SHP77 (cell line): ENCODE measurements at regions not wholly inside any gene's neighbourhood (a gene's known extent, or its start where the extent isn't known, plus 50 kb on each side); places are given as distances from the start of the nearest gene placed in this dataset.

Source experiments
- DNase-seq, 2 experiments: peaks; one replicate each; lab custom pipeline; 2025; lab: John Stamatoyannopoulos, UW

DNA sequence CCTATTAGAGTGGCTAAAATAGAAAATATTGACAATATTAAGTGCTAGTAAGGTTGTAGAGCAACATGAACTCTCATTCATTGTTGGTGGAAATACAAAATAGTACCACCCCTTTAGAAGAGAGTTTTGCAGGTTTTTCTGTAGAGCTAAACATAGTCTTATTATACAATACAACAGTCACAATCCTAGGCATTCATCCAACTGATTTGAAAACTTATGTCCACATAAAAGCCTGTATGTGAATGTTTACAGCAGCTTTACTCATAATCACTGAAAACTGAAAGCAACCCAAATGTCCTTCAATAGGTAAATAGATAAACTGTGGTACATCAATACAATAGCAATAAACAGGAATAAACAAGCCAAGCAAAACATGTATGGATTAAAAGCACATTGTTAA, 127.2 kb upstream of the PRNP start:
- no peak for DNase-seq

DNA sequence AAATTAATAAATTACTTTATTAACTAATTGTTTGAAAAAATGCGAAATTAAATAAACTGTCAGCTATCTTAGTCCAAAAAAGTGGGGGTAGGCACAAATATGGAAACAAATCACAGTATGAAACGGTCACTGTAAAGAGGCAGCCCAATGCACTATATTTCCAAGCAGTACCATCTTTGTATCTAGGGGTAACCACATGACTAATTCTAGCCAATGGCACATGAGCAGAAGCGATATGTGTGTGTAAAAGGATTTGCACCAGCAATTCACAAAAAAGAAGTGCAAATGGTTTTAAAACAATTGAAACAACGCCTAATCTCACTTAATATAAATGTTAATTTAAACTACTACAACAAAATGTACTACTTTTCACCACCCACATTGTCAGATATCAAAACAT, 129.5 kb upstream of the PRNP start:
- DNase-seq: no peak

DNA sequence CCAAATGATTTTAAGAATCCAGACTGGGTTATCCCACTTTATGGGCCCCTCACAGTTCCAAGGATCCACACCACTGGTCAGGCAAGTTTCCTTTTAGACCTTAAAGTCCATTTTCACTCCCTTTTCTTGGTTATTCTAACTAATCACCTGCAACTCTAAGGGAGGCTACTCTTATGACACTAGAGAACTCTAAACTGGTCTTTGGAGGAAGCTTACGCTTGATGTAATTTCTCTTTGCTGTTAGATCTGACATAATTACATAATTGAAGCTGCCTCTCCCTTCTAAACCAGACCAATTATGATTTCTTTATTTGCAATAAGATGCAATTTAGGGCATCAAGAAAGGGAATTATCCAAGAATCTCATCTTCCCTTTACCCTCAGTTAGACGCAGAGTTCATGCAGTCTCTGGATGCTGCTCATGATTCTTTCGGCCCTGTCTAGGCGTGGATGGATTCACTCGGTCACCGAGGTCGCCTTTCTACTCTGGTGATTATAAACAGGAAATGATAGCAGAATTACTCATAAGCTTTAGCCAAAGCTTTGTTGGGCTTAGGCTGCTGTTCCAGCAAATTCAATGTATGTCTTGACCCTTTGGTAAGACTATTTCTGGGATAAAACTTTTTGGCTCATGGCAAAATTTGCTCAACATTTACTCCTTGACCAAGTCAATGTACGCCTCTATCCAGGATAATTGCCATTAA, 130.9 kb upstream of the PRNP start:
- DNase-seq: no peak

DNA sequence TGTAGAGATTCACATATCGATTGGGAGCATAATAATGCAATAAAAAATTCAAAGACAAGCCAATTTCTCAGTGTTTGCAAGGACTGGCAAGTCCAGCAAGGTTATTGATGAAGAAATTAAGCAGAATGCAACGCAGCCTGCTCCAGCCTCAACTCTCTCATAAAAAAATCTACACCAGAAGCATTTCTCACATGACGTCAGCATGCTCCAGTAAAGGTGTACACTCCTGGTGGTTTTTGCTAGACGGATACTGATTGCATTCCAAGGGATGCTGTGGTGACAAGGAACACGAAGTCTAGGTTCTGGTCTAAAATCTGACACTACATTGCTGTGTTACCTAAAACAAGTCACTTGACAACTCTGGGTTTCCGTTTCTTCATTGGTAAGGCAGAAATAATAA, 131.9 kb upstream of the PRNP start:
- DNase-seq: no peak

DNA sequence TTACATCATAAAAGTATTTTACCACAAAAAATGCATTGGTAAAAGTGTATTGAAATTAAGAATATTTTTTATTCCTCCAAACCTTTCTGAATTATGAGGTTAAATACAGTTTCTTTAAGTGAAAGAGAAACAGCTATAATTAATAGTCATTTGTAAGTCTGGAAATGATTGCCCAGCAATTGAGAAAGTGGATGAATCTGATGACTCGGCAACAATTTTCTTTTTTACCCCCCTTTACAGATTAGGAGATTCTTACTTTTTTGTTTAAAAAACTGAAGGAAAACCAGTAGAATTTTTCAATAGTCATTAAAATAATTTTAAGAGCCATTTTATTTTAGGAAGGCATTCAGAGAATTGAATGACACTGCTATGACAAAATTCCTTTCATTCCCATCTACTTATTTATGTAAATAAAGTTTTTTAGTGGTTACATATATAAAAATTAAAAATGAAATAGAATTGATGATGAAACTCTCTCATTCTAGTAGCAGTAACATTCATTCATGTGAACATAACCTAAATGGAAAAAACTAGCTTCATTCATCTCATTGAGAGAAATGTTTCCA, 134.1 kb upstream of the PRNP start:
- no peak for DNase-seq

DNA sequence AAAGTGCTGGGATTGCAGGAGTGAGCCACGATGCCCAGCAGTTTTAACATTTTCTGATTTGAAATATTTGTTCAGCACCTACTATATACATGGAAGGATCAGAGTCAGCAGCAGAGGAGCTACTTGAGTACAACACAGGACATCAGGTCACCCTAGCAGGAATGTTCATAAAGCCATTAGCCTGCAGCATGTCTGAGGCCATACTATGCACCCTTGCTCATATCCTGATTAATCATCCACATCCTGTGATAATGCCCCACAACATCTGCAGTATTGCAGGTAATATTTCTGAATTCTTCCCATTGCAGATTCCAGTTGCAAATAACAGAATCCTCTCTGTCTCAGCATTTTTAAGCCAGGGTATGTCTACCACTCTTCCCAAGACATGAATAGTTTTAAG, 135.5 kb upstream of the PRNP start:
- DNase-seq: no peak

DNA sequence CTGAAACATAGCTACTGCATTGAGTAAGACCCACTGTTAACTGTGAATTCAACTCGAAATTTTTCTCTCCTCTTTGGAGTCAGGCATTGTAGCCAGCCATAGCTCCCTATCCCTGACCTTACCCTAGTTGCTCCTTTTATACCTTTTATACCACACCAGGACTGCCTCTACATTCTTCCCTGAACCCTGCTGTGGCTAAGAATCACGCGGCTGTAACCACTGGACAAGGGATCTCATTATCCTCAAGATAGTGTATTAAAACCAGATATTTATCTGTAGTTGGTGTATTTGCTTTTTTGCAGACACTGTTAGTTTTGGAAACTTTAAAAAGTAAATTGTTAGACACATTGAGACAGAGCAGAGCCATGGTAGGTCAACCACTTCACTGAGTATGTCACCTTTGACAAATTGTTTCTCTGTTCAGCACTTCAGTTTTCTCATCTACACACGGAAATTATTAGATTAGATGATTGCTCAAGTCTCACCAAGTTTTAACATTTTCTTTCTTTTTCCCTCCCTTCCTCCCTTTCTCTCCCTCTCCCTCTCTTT, 136.5 kb upstream of the PRNP start:
- no peak for DNase-seq

DNA sequence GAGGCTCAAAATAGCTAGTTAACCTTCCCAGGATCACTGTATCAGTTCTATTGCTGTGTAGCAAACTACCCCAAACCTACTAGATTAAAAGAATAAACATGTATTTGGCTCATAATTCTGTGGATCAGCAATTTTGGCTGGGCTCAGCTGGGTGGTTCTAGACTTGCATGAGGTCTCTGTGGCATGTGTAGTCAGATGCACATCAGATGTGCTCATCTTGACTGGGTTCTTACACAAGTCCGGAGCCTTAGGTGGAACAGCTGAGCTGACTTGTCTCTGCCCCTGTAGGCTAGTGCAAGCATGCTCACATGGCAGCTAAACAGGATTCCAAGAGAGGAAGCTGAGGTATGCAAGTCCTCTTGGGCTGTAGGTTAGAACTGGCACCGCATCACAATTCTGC, 137.7 kb upstream of the PRNP start:
- DNase-seq: no peak

DNA sequence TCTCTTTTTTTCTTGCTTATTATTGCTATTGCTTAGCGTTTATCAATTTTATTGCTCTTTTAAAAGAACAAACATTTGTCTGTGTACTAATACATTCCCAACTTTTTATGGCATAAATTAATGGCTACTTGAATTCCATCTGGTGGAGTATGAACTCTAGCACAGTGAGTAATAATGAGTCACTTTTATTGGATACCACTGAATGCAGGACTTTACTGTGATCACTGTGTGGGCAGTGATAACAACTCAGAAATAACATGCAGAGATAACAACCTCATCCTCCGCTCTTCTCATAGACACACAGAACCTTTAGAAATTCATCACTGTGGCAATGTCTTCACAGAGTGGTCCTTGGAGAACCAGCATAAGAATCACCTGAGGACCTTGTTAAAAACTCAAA, 139.5 kb upstream of the PRNP start:
- no peak for DNase-seq

DNA sequence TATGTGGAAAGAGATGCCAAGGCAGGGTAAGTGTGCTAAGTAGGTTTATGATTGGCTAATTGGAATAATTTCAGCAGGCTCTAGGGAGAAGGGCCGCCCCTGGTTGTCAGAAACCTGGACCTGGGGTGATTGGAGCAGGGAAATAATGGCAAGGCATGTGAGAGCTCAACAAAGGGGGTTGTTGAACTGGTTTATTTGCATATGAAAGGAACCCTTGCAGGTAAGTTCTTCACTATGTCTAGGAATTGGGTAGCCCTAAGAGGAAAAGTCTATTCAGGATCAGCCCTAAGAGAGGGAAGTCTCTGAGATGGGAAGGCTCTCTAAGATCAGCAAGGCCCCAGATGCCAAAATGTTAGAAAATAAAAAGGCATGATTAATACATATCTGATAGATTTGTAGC, 139.9 kb upstream of the PRNP start:
- no peak for DNase-seq

DNA sequence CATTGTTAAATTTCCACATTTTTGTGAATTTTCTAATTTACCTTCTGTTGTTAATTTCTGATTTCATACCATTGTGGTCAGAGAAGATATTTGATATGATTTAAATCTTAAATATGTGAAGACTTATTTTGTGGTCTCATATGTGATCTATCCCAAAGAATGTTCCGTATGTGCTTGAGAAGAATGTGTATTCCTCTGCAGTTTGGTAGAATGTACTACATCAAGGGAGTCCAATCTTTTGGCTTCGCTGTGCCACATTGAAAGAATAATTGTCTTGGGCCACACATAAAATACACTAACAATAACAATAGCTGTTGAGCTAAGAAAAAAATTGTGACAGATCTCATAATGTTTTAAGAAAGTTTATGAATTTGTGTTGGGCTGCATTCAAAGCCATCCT, 140.7 kb upstream of the PRNP start:
- DNase-seq: no peak

DNA sequence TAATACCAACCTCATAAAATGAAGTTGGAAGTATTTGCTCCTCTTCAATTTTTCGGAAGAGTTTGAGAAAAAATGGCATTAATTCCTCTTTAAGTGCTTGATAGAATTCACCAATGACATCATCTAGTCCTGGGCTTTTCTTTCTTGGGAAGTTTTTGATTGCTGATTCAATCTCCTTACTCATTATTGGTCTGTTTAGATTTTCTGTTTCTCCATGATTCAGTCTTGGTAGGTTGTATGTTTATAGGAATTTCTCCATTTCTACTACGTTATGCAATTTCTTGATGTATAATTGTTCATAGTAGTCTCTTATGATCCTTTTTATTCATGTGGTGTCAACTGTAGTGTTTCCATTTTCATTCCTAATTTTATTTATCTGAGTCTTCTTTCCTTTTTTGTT, 141.5 kb upstream of the PRNP start:
- no peak for DNase-seq

DNA sequence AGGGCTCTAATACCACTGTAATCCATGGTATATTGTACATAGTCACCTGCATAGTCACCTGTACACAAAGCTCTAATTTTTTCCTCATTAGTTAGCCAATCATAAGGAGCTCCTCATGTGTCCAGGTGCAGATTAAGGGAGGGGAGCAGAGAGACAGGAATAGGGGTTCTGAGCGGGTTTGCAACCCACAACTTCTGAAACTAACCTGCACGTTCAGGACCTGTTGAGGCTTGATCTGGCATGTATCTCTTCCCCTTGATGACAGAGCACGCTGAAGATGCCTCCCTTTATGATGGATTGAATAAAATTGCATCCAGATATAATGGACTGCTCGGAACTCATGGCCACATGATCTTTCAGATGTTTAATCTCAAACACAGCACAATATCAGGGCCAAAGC, 144.0 kb upstream of the PRNP start:
- DNase-seq: no peak

DNA sequence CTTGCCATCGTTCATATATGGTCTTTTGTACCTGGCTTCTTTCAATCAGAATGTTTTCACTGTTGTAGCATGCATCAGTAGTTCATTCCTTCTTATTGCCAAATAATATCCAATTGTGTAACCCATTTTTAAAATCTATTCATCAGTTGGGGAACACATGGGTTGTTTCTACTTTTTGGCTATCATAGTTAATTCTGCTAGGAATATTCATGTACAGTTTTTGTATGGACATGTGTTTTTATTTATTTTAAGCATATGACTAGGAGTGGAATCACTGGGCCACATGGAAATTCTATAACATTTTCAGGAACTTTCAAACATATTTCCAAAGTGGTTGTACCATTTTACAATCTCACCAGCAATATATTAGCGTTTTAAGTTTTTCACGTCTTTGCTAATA, 151.9 kb upstream of the PRNP start:
- no peak for DNase-seq

DNA sequence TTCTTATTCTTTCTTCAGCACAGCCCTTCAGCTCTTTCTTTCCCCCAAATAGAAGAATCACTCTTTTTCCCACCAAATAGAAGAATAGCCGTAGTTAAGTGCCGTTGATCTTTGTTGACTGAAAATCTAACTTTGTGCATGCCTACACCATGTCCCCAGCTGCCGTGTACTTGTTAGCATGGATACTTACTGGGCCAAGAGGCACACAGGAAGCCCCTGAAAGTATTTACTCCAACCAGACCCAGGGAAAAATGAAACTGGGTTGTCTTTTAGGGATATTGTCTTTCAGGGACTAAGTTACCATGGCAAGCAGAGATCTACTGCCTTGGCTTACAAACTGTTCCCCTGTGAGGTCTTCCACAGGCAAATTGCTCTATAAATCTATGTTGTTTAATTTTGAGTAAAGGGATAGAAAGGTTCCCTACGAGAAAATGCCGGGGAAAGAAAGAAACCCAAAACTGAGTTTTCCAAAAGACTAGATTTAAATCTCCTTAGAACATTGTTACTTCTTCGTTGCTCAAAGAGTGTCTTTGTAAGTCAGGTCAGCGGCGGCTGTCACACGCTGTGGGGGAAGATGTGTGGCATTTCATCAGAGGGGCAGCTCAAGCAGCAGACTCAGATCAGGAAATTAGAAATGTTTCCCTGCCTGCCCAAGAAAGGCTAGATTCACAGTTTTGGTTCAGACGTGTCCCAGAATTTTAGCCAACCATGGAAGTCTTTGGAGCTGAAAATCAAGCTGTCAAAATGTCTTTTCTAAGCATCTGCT, 152.7 kb upstream of the PRNP start:
- no peak for DNase-seq

DNA sequence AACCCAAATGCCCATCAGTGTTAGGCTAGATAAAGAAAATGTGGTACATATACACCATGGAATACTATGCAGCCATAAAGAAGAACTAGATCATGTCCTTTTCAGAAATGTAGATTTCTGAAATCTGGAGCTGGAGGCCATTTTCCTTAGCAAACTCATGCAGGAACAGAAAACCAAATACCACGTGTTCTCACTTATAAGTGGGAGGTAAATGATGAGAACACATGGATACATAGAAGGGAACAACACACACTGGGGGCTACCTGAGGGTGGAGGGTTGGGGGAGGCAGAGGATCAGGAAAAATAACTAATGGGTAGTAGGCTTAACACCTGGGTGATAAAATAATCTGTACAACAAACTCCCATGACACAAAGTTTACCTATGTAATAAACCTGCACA, 153.5 kb upstream of the PRNP start:
- no peak for DNase-seq

DNA sequence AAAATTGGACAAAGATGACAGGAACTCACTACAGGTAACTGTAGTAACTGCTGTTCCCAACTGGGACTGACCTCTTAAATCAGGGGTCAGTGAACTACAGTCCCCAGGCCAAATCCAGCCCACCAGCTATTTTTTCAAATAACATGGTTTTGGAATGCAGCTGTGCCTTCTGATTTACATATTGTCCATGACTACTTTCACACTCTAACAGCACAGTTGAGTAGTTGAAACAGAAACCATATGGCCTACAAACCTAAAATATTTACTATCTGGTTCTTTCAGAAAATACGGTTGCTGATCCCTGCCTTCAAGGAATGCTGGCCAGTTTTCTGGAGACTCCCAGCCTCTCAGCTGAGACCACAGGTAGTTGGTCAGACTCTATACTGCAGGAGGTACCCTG, 161.5 kb upstream of the PRNP start:
- no peak for DNase-seq

DNA sequence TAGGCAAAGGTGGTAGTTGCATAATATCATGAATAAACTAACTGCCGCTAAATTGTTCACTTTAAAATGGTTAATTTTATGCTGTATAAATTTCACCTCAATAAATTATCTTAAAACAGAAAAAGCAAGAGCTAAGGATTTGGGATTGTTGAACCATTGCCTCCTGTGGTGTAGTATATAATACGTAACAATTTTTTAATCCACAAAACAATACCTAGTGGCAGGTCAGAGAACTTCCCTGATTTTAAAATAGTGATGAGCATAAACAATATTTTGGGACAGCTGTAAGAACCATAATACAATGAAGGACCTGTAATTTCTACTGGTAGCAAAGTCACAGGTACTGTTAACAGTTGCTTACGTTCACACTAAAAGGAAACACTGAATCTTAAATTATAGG, 161.9 kb upstream of the PRNP start:
- no peak for DNase-seq

DNA sequence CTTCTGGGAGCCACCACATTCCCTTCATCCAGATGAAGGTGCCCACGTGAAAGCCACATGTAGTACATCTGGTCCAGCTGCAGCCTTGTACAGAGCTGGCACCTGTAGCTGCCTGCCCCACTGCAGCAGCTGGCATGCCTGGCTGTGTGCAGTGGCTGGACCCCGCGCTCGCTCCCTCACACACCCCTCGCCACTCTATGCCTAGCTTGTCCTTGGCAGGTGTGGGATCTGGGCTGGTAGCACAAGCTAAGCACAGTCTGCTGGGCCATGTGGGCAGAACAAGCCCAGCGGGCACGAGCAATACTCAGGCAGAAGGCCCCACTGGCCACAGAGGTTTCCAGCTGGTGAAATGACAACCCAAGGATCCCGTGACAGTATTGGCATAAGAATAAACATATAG, 163.9 kb upstream of the PRNP start:
- no peak for DNase-seq

DNA sequence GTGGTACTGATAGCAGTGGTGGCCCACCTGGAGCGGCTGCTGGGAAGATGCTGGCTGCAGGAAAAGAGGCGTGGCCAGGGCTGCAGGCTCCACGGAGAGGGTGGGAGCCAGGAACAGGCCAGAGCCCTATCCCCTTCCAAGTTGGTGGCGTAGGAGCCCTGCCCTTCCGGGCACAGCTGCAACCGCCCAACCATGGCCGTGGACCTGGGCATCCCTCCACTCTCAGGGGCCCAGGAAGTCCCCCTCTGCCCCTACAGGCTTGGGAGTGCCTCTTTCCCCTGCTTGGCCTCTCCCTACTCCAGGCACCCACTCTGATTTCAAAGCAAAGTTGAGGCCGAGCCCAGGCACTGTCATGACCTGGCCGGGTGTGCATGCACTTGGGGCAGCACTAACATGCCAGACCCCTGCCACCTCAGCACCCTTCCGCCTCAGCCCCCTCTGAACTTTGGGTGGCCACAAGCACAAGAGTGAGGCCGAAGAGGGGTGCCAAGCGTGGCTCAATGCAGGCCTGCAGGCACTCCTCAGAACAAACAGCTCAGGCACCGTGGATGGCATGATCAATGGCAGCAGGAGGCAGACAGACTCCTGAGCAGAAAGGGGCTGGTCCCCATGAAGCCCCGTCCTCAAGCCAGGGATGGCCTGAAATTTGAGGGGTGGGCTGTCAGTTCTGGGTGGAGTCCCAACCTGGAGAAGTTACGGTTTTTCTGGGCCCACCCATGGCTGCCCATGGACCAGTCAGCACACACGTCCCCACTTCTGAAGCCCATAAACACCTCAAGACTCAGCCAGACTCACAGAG, 164.9 kb upstream of the PRNP start:
- DNase-seq: no peak

DNA sequence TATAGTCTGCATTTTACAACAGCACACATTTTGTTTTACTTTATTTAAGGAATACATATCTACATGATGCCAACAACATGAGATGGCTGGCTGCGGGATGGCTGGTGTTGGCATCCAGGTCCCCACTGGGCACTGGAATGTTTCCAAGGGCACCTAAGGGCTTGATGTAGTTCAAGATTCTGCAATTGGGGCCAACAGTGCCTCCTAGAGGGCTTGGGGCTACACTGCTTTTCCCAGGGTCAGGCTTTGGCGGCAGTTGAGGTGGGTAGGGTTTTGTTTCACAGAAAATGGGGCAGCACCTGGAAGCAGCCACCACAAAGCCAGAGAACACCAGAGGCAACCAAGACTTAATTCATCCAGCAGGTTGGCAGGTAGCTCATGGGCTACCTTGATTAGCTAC, 166.7 kb upstream of the PRNP start:
- no peak for DNase-seq

DNA sequence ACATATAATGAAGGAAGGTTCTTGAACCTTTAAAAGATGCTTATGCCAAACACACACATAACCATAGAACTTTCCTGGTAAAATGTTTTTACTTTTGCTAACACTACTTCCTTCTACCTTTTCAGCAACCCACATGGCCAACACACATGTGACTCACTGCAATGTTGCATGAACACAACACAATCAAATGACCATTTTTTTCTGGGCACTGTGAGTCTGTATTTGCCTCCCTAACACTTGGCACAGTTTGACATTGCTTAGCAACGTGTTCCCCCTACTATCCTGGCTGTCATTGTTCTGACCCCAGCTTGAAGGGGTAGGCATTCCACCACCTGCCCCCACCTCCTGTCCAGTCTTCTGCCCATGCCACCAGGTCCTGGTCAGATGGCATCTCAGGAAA, 169.4 kb upstream of the PRNP start:
- DNase-seq: no peak

DNA sequence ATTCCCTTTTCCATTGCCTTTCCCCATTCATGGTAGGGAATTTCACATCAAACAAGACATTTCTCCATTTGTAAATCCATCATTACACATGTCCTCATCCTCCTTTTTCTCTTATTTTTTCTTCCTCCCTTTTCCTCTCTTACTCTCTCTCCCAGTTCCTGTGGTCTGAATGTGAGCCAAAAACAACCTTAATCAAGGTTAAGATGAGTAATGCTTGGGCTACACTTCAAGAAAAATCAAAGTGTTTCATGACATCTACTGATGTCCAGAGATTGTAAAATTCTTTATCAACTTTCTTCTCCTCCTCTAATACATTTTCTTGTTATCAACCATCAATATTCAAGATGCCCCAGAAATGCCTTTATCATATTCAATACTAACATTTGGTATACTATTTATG, 172.5 kb upstream of the PRNP start:
- DNase-seq: no peak
